Mammary epithelial cell (primary cell): ENCODE measurements at regions not wholly inside any gene's neighbourhood (a gene's known extent, or its start where the extent isn't known, plus 50 kb on each side); places are given as distances from the start of the nearest gene placed in this dataset.

Experiments
- CTCF ChIP-seq, 2 donors: IDR thresholded peaks in 1 of 2; conservative IDR thresholded peaks in 1 of 2; 2 replicates each; pipeline ENCODE4 v1.5.1; 2011 to 2012; ENCODE audit warnings: inconsistent platforms in 2 of 2, low read length in 2 of 2, mild to moderate bottlenecking in 2 of 2, control low read depth in 1 of 2, low read depth in 1 of 2; ENCODE audit not compliant: insufficient read depth in 1 of 2; ENCODE audit errors: extremely low read depth in 1 of 2
- EZH2 ChIP-seq: IDR thresholded peaks from 2 replicates; pipeline ENCODE4 v1.6.1; 2012; ENCODE audit warnings: low read length, inconsistent platforms, borderline replicate concordance

- TF ChIP-seq CTCF (conservative IDR thresholded peaks at IDR 0.05 in 1 of 2, IDR thresholded peaks at IDR 0.05 in 1 of 2; ENCODE audit: extremely low read depth in 1 of 2, insufficient read depth in 1 of 2, low read depth in 1 of 2, low read length in 2 of 2) (no peak), EZH2 (no peak)
These were observed 51.7 kb upstream of the G2E3 start for GRCh38 chr14:30507209-30507608.
